ENCODE measurements at regions not wholly inside any gene's neighbourhood (a gene's known extent, or its start where the extent isn't known, plus 50 kb on each side); places are given as distances from the start of the nearest gene placed in this dataset.
A peak's percentile ranks its signal among the peaks of the same experiment; 100 is the strongest.
"Not testable (repeated sequence)": the region's sequence is repeated elsewhere in the genome, so short reads cannot be mapped to it uniquely, and the experiment has no call there.

- not testable (repeated sequence) for H3K4me2 ChIP-seq (ENCODE audit: low read length); H2AK5ac ChIP-seq (ENCODE audit: low read length); H3K79me2 ChIP-seq (ENCODE audit: control insufficient read depth, insufficient read depth, low read length); H3K9ac ChIP-seq (ENCODE audit: low read length); H3K27ac ChIP-seq (ENCODE audit: low read depth, low read length); H3K79me1 ChIP-seq (ENCODE audit: low read length); H3K4ac ChIP-seq (ENCODE audit: low read depth, low read length); H2BK5ac ChIP-seq (ENCODE audit: low read length); H3K4me1 ChIP-seq (ENCODE audit: control insufficient read depth, low read depth, low read length); H2BK15ac ChIP-seq (replicated peaks; ENCODE audit: low read depth); H3K4me3 ChIP-seq (ENCODE audit: low read length); H2BK120ac ChIP-seq (ENCODE audit: low read depth, low read length); H4K5ac ChIP-seq (ENCODE audit: low read length); H3K36me3 ChIP-seq (ENCODE audit: control insufficient read depth, insufficient read depth, low read length); H3K18ac ChIP-seq (ENCODE audit: low read length); DNase-seq; H3K27me3 ChIP-seq (ENCODE audit: insufficient read depth, low read length, poor library complexity); H3K56ac ChIP-seq (ENCODE audit: low read length); H4K8ac ChIP-seq (ENCODE audit: low read depth, low read length); H3K23ac ChIP-seq (ENCODE audit: low read length)
- WGBS (ENCODE audit: extremely low coverage, insufficient coverage, low lambda C conversion rate), result no CpG with 5 or more reads among the region's 4 CpGs
Observed at GRCh38 chrX:90575155-90575554, 653.4 kb downstream of the TGIF2LX start.

GRCh38 chrX:90601921-90602320 is 680.2 kb downstream of the TGIF2LX start:
- H3K4me2 ChIP-seq (ENCODE audit: low read length); H3K36me3 ChIP-seq (ENCODE audit: control insufficient read depth, insufficient read depth, low read length); H2BK15ac ChIP-seq (replicated peaks; ENCODE audit: low read depth); DNase-seq; H3K18ac ChIP-seq (ENCODE audit: low read length); H3K27ac ChIP-seq (ENCODE audit: low read depth, low read length); H3K9ac ChIP-seq (ENCODE audit: low read length); H2AK5ac ChIP-seq (ENCODE audit: low read length); H3K27me3 ChIP-seq (ENCODE audit: insufficient read depth, low read length, poor library complexity); H3K4ac ChIP-seq (ENCODE audit: low read depth, low read length); H3K79me2 ChIP-seq (ENCODE audit: control insufficient read depth, insufficient read depth, low read length); H2BK120ac ChIP-seq (ENCODE audit: low read depth, low read length); H3K79me1 ChIP-seq (ENCODE audit: low read length); H3K4me1 ChIP-seq (ENCODE audit: control insufficient read depth, low read depth, low read length); H3K23ac ChIP-seq (ENCODE audit: low read length); H2BK5ac ChIP-seq (ENCODE audit: low read length); H3K56ac ChIP-seq (ENCODE audit: low read length); H3K4me3 ChIP-seq (ENCODE audit: low read length); H4K8ac ChIP-seq (ENCODE audit: low read depth, low read length); H4K5ac ChIP-seq (ENCODE audit: low read length): not testable (repeated sequence)
- no CpG with 5 or more reads among the region's 1 CpG for WGBS (ENCODE audit: extremely low coverage, insufficient coverage, low lambda C conversion rate)

- H3K23ac ChIP-seq (ENCODE audit: low read length); H3K79me1 ChIP-seq (ENCODE audit: low read length); H3K4me3 ChIP-seq (ENCODE audit: low read length); H3K27me3 ChIP-seq (ENCODE audit: insufficient read depth, low read length, poor library complexity); H4K8ac ChIP-seq (ENCODE audit: low read depth, low read length); H3K9ac ChIP-seq (ENCODE audit: low read length); DNase-seq; H3K4me2 ChIP-seq (ENCODE audit: low read length); H3K56ac ChIP-seq (ENCODE audit: low read length); H3K4me1 ChIP-seq (ENCODE audit: control insufficient read depth, low read depth, low read length); H2AK5ac ChIP-seq (ENCODE audit: low read length); H3K79me2 ChIP-seq (ENCODE audit: control insufficient read depth, insufficient read depth, low read length); H2BK5ac ChIP-seq (ENCODE audit: low read length); H4K5ac ChIP-seq (ENCODE audit: low read length); H3K4ac ChIP-seq (ENCODE audit: low read depth, low read length); H2BK120ac ChIP-seq (ENCODE audit: low read depth, low read length); H2BK15ac ChIP-seq (replicated peaks; ENCODE audit: low read depth); H3K27ac ChIP-seq (ENCODE audit: low read depth, low read length); H3K36me3 ChIP-seq (ENCODE audit: control insufficient read depth, insufficient read depth, low read length); H3K18ac ChIP-seq (ENCODE audit: low read length): not testable (repeated sequence)
- WGBS (ENCODE audit: extremely low coverage, insufficient coverage, low lambda C conversion rate), result no CpG with 5 or more reads among the region's 2 CpGs
Observed at GRCh38 chrX:90605736-90606135, 684.0 kb downstream of the TGIF2LX start.

GRCh38 chrX:90617710-90618325 is 696.1 kb downstream of the TGIF2LX start:
- H3K4me2 ChIP-seq (ENCODE audit: low read length), result no peak overlapping the region
- no peaks in the 10 kb centered on the region for H3K27me3 ChIP-seq (ENCODE audit: insufficient read depth, low read length, poor library complexity)
- no peak overlapping the region for H3K4me3 ChIP-seq (ENCODE audit: low read length)
- no peak overlapping the region for H2BK15ac ChIP-seq (replicated peaks; ENCODE audit: low read depth)
- H3K27ac ChIP-seq (ENCODE audit: low read depth, low read length), result no peak overlapping the region
- H3K56ac ChIP-seq (ENCODE audit: low read length), result no peak overlapping the region
- H4K5ac ChIP-seq (ENCODE audit: low read length), result no peak overlapping the region
- no peak overlapping the region for H2BK120ac ChIP-seq (ENCODE audit: low read depth, low read length)
- no peak overlapping the region for H4K8ac ChIP-seq (ENCODE audit: low read depth, low read length)
- no peak overlapping the region for H3K23ac ChIP-seq (ENCODE audit: low read length)
- H2BK5ac ChIP-seq (ENCODE audit: low read length), result no peak overlapping the region
- no peaks in the 10 kb centered on the region for H3K4me1 ChIP-seq (ENCODE audit: control insufficient read depth, low read depth, low read length)
- no peaks in the 10 kb centered on the region for H3K79me2 ChIP-seq (ENCODE audit: control insufficient read depth, insufficient read depth, low read length)
- H3K9ac ChIP-seq (ENCODE audit: low read length), result no peak overlapping the region
- no peak overlapping the region for H3K4ac ChIP-seq (ENCODE audit: low read depth, low read length)
- no peak for DNase-seq
- no peaks in the 10 kb centered on the region for H3K79me1 ChIP-seq (ENCODE audit: low read length)
- no peak overlapping the region for H3K18ac ChIP-seq (ENCODE audit: low read length)
- no CpG with 5 or more reads among the region's 22 CpGs for WGBS (ENCODE audit: extremely low coverage, insufficient coverage, low lambda C conversion rate)
- no peaks in the 10 kb centered on the region for H3K36me3 ChIP-seq (ENCODE audit: control insufficient read depth, insufficient read depth, low read length)
- H2AK5ac ChIP-seq (ENCODE audit: low read length), result no peak overlapping the region

DNA sequence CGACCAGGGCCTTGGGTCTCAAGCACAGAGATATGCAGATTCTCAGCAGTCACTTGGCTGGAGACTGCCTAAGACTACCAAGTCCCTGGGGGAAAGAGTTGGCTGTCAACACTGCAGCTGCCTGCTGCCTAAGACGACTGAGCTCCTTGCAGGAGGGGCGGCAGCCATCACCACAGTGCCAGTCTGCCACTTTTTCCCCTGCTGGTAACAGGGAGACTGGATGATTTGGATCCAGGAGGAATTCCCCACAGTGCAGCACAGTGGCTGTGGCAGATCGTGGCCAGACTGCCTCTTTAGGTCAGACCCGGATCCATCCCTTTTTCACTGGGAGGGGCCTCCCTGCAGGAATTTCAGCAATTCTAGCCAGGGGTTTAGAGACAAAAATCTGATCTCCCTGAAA is 743.5 kb downstream of the TGIF2LX start:
- not testable (repeated sequence) for H3K4me2 ChIP-seq (ENCODE audit: low read length); H3K27ac ChIP-seq (ENCODE audit: low read depth, low read length); H3K4me1 ChIP-seq (ENCODE audit: control insufficient read depth, low read depth, low read length); H3K56ac ChIP-seq (ENCODE audit: low read length); H3K4ac ChIP-seq (ENCODE audit: low read depth, low read length); H4K8ac ChIP-seq (ENCODE audit: low read depth, low read length); H3K18ac ChIP-seq (ENCODE audit: low read length); H2BK120ac ChIP-seq (ENCODE audit: low read depth, low read length); H3K27me3 ChIP-seq (ENCODE audit: insufficient read depth, low read length, poor library complexity); H4K5ac ChIP-seq (ENCODE audit: low read length); H3K23ac ChIP-seq (ENCODE audit: low read length); H3K9ac ChIP-seq (ENCODE audit: low read length); H3K4me3 ChIP-seq (ENCODE audit: low read length); H3K79me1 ChIP-seq (ENCODE audit: low read length); H2BK5ac ChIP-seq (ENCODE audit: low read length); H3K36me3 ChIP-seq (ENCODE audit: control insufficient read depth, insufficient read depth, low read length); H3K79me2 ChIP-seq (ENCODE audit: control insufficient read depth, insufficient read depth, low read length); H2BK15ac ChIP-seq (replicated peaks; ENCODE audit: low read depth); H2AK5ac ChIP-seq (ENCODE audit: low read length)
- no CpG with 5 or more reads among the region's 5 CpGs for WGBS (ENCODE audit: extremely low coverage, insufficient coverage, low lambda C conversion rate)
- peak; percentile 57 for DNase-seq

DNA sequence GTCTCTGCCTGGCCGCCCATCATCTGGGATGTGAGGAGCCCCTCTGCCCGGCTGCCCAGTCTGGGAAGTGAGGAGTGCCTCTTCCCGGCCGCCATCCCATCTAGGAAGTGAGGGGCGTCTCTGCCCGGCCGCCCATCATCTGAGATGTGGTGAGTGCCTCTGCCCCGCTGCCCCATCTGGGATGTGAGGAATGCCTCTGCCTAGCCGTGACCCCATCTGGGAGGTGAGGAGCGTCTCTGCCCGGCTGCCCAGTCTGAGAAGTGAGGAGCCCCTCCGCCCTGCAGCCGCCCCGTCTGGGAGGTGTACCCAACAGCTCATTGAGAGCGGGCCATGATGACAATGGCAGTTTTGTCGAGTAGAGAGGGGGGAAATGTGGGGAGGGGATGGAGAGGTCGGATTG is 721.1 kb upstream of the PABPC5 start:
- no CpG with 5 or more reads among the region's 17 CpGs for WGBS (ENCODE audit: extremely low coverage, insufficient coverage, low lambda C conversion rate)
- H2BK5ac ChIP-seq (ENCODE audit: low read length); H3K56ac ChIP-seq (ENCODE audit: low read length); H3K4ac ChIP-seq (ENCODE audit: low read depth, low read length); H3K27ac ChIP-seq (ENCODE audit: low read depth, low read length); H2AK5ac ChIP-seq (ENCODE audit: low read length); DNase-seq; H3K18ac ChIP-seq (ENCODE audit: low read length); H3K79me2 ChIP-seq (ENCODE audit: control insufficient read depth, insufficient read depth, low read length); H3K4me1 ChIP-seq (ENCODE audit: control insufficient read depth, low read depth, low read length); H3K79me1 ChIP-seq (ENCODE audit: low read length); H2BK15ac ChIP-seq (replicated peaks; ENCODE audit: low read depth); H3K27me3 ChIP-seq (ENCODE audit: insufficient read depth, low read length, poor library complexity); H3K9ac ChIP-seq (ENCODE audit: low read length); H4K5ac ChIP-seq (ENCODE audit: low read length); H2BK120ac ChIP-seq (ENCODE audit: low read depth, low read length); H3K4me3 ChIP-seq (ENCODE audit: low read length); H3K4me2 ChIP-seq (ENCODE audit: low read length); H4K8ac ChIP-seq (ENCODE audit: low read depth, low read length); H3K36me3 ChIP-seq (ENCODE audit: control insufficient read depth, insufficient read depth, low read length); H3K23ac ChIP-seq (ENCODE audit: low read length): not testable (repeated sequence)

Data from mesendoderm (in vitro differentiated cells).